ENCODE measurements at regions not wholly inside any gene's neighbourhood (a gene's known extent, or its start where the extent isn't known, plus 50 kb on each side); places are given as distances from the start of the nearest gene placed in this dataset.

DNA sequence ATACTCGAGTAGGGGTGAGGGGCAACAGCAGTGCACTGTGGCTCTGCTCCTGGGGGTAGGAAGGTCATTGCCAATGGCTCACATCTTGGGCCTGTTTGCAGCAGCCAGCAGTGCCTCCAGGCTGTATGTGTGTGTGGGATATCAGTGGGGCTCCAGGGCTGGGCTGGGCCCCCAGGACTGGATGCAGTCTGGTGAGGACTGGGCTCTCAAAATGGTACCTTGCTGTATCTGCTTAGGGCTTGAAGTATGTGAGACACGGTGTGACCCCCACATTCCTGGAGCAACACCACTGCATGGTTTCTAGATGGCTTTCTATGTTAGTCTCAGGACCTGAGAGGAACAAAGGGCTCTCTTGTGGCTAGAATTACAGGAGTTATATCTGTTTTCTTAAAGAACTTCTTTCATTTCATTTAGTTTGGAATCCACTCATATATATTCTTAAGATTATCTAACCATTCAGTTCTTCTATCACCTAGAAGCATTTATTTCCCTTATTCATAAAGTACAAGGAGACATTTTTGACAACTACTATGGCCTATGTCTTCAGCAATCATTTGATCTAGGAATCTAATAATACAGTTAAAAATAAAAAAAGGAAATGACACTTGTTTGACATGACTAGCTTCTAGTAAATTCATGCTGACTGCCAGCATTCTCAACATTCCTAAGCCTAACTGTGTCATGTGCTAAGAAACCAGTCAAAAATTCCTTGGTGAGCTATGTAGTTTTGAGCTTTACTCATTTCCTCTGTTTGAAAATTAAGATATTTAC is 443.2 kb upstream of the SEMA3A start:
- no CpG with 5 or more reads among the region's 2 CpGs for WGBS, 2 donors (ENCODE audit: extremely low coverage in 2 of 2, insufficient read length in 2 of 2, insufficient replicate concordance in 1 of 2)

DNA sequence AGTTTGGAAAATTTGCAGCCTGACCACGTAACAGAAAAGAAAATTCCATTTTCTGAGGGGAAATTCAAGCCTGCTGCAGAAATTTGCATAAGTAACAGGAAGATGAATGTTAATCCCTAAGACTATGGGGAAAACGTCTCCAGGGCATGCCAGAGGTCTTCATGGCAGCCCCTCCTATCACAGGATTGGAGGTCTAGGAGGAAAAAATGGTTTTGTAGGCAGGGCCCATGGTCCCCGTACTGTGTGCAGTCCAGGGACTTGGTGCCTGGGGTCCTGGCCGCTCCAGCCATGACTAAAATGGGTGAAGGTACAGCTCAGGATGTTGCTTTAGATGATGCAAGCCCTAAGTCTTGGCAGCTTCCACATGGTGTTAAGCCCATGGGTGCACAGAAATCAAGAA is 437.3 kb upstream of the SEMA3A start:
- H3K4me1 ChIP-seq (ENCODE audit: control insufficient read depth in 2 of 2, insufficient read depth in 1 of 2, low read depth in 1 of 2, low read length in 2 of 2), result no peaks in the 10 kb centered on the region
- no peak overlapping the region for H2BK120ac ChIP-seq (ENCODE audit: low read depth, low read length)
- no peaks in the 10 kb centered on the region for H3K27me3 ChIP-seq (ENCODE audit: control insufficient read depth in 3 of 3, insufficient read depth in 3 of 3, low read depth in 1 of 3, low read length in 3 of 3)
- peaks cover 4 to 24% of the 10 kb centered on the region in 2 donors for H3K9me3 ChIP-seq (replicated peaks in 1 of 2; ENCODE audit: control insufficient read depth in 2 of 2, insufficient read depth in 1 of 2, low read depth in 1 of 2, low read length in 2 of 2)
- H3K9ac ChIP-seq (ENCODE audit: low read depth, low read length, poor library complexity), result no peak overlapping the region
- H3K79me1 ChIP-seq (ENCODE audit: low read depth, low read length), result no peaks in the 10 kb centered on the region
- H2AK5ac ChIP-seq (ENCODE audit: low read depth, low read length), result no peak overlapping the region
- no peak for DNase-seq (ENCODE audit: low spot score)
- no peak overlapping the region for H4K91ac ChIP-seq (ENCODE audit: low read depth, low read length, poor library complexity)
- H3K27ac ChIP-seq (replicated peaks; ENCODE audit: low read length), result no peak overlapping the region
- WGBS, 2 donors (ENCODE audit: extremely low coverage in 2 of 2, insufficient read length in 2 of 2, insufficient replicate concordance in 1 of 2), result no CpG with 5 or more reads among the region's 4 CpGs
- H3K36me3 ChIP-seq (replicated peaks in 1 of 2; ENCODE audit: control insufficient read depth in 2 of 2, insufficient read depth in 2 of 2, low read length in 2 of 2), result no peaks in the 10 kb centered on the region
- no peak overlapping the region for H3K14ac ChIP-seq (ENCODE audit: low read length)
- no peak overlapping the region for H2BK12ac ChIP-seq (ENCODE audit: low read length)
- no peak overlapping the region for H4K8ac ChIP-seq (ENCODE audit: low read depth, low read length)
- no peak overlapping the region for H2AFZ ChIP-seq (ENCODE audit: low read length)
- no peak overlapping the region for H2BK5ac ChIP-seq (ENCODE audit: low read length)
- H3K18ac ChIP-seq (ENCODE audit: low read length), result no peak overlapping the region
- H3K4me2 ChIP-seq (ENCODE audit: insufficient read depth, low read length, poor library complexity, severe bottlenecking), result no peak overlapping the region
- H3K23ac ChIP-seq (ENCODE audit: low read depth, low read length, poor library complexity), result no peak overlapping the region
- H3K4me3 ChIP-seq (ENCODE audit: low read length in 2 of 2), result no peak overlapping the region
- H3K4ac ChIP-seq (ENCODE audit: low read length), result no peak overlapping the region
- no peak overlapping the region for H2BK15ac ChIP-seq (ENCODE audit: low read length)

More for the DNA sequence above, 443.2 kb upstream of the SEMA3A start:
- Histone ChIP-seq H2AK5ac (ENCODE audit: low read depth, low read length) (no peak overlapping the region), H3K4me1 (ENCODE audit: control insufficient read depth in 2 of 2, insufficient read depth in 1 of 2, low read depth in 1 of 2, low read length in 2 of 2) (peaks cover 0 to 7% of the 10 kb centered on the region in 2 donors), H2AFZ (ENCODE audit: low read length) (peak overlapping the region; percentile 65), H4K8ac (ENCODE audit: low read depth, low read length) (no peak overlapping the region), H3K36me3 (replicated peaks in 1 of 2; ENCODE audit: control insufficient read depth in 2 of 2, insufficient read depth in 2 of 2, low read length in 2 of 2) (no peaks in the 10 kb centered on the region), H3K14ac (ENCODE audit: low read length) (no peak overlapping the region), H2BK5ac (ENCODE audit: low read length) (no peak overlapping the region), H2BK12ac (ENCODE audit: low read length) (no peak overlapping the region), H3K4me3 (ENCODE audit: low read length in 2 of 2) (no peak overlapping the region), H3K23ac (ENCODE audit: low read depth, low read length, poor library complexity) (no peak overlapping the region), H3K9ac (ENCODE audit: low read depth, low read length, poor library complexity) (no peak overlapping the region), H4K91ac (ENCODE audit: low read depth, low read length, poor library complexity) (no peak overlapping the region), H2BK15ac (ENCODE audit: low read length) (peak overlapping the region; percentile 8), H3K79me1 (ENCODE audit: low read depth, low read length) (no peaks in the 10 kb centered on the region), H2BK120ac (ENCODE audit: low read depth, low read length) (no peak overlapping the region), H3K9me3 (replicated peaks in 1 of 2; ENCODE audit: control insufficient read depth in 2 of 2, insufficient read depth in 1 of 2, low read depth in 1 of 2, low read length in 2 of 2) (peaks cover 0 to 18% of the 10 kb centered on the region in 2 donors), H3K27me3 (ENCODE audit: control insufficient read depth in 3 of 3, insufficient read depth in 3 of 3, low read depth in 1 of 3, low read length in 3 of 3) (no peaks in the 10 kb centered on the region), H3K18ac (ENCODE audit: low read length) (peak overlapping the region; percentile 68), H3K27ac (replicated peaks; ENCODE audit: low read length) (no peak overlapping the region), H3K4me2 (ENCODE audit: insufficient read depth, low read length, poor library complexity, severe bottlenecking) (no peak overlapping the region), H3K4ac (ENCODE audit: low read length) (no peak overlapping the region)
- DNase-seq (ENCODE audit: low spot score), result no peak

DNA sequence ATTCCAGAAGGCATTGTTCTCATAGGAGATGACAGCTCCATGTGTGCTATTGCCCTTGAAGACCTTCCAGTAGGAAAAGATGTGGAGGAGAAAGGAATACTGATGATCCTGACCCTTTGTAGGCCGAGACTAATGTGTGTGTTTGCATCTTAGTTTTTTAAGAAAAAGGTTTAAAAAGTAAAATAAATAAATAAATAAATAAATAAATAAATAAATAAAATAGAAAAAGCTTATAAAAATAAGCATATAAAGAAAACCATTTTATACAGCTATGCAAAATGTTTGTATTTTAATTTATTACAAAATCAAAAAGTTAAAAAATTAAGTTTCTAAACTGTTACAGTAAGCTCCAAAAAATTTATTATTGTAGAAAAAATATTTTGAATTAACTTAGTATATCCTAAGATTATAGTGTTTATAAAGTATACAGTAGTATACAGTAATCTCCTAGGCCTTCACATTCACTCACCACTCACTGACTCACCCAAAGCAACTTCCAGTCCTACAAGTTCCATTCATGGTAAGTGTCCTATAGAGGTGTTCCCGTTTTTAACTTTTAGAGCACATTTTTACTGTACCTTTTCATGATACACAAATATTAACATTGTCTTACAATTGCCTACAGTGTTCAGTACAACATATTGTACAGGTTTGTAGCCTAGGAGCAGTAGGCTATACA is 435.2 kb upstream of the SEMA3A start:
- no peak for DNase-seq (ENCODE audit: low spot score)
- no peak overlapping the region for H3K14ac ChIP-seq (ENCODE audit: low read length)

DNA sequence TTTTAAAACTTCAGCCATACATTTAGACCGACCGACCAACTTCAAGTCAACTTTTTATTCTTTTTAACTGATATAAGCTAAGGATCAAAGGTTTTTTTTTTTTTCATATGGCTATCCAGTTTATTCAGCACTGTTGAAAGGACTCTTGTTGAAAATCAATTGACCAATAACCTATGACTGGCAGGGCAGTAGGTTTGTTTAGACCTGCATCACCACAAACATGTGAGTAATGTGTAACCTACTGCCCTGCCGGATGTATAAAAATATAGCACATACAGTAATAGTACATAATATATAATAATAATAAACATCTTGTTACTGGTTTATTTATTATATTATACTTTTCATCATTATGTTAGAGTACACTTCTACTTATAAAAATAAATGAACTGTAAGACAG is 434.6 kb upstream of the SEMA3A start:
- no peak overlapping the region for H2BK12ac ChIP-seq (ENCODE audit: low read length)
- no peak overlapping the region for H4K8ac ChIP-seq (ENCODE audit: low read depth, low read length)
- no peak overlapping the region for H2BK120ac ChIP-seq (ENCODE audit: low read depth, low read length)
- no peak overlapping the region for H3K4me3 ChIP-seq (ENCODE audit: low read length in 2 of 2)
- no peak overlapping the region for H3K9ac ChIP-seq (ENCODE audit: low read depth, low read length, poor library complexity)
- H3K36me3 ChIP-seq (replicated peaks in 1 of 2; ENCODE audit: control insufficient read depth in 2 of 2, insufficient read depth in 2 of 2, low read length in 2 of 2), result no peaks in the 10 kb centered on the region
- peaks cover 4 to 12% of the 10 kb centered on the region in 2 donors for H3K9me3 ChIP-seq (replicated peaks in 1 of 2; ENCODE audit: control insufficient read depth in 2 of 2, insufficient read depth in 1 of 2, low read depth in 1 of 2, low read length in 2 of 2)
- H4K91ac ChIP-seq (ENCODE audit: low read depth, low read length, poor library complexity), result no peak overlapping the region
- no peak overlapping the region for H3K23ac ChIP-seq (ENCODE audit: low read depth, low read length, poor library complexity)
- H3K27ac ChIP-seq (replicated peaks; ENCODE audit: low read length), result no peak overlapping the region
- no peaks in the 10 kb centered on the region for H3K79me1 ChIP-seq (ENCODE audit: low read depth, low read length)
- no peak overlapping the region for H3K4me2 ChIP-seq (ENCODE audit: insufficient read depth, low read length, poor library complexity, severe bottlenecking)
- H2AK5ac ChIP-seq (ENCODE audit: low read depth, low read length), result no peak overlapping the region
- H3K14ac ChIP-seq (ENCODE audit: low read length), result no peak overlapping the region
- H3K4ac ChIP-seq (ENCODE audit: low read length), result no peak overlapping the region
- no peak overlapping the region for H2AFZ ChIP-seq (ENCODE audit: low read length)
- DNase-seq (ENCODE audit: low spot score), result no peak
- H2BK15ac ChIP-seq (ENCODE audit: low read length), result no peak overlapping the region
- H3K4me1 ChIP-seq (ENCODE audit: control insufficient read depth in 2 of 2, insufficient read depth in 1 of 2, low read depth in 1 of 2, low read length in 2 of 2), result no peaks in the 10 kb centered on the region
- no peak overlapping the region for H3K18ac ChIP-seq (ENCODE audit: low read length)
- H3K27me3 ChIP-seq (ENCODE audit: control insufficient read depth in 3 of 3, insufficient read depth in 3 of 3, low read depth in 1 of 3, low read length in 3 of 3), result no peaks in the 10 kb centered on the region
- WGBS, 2 donors (ENCODE audit: extremely low coverage in 2 of 2, insufficient read length in 2 of 2, insufficient replicate concordance in 1 of 2), result no CpG with 5 or more reads among the region's 3 CpGs
- no peak overlapping the region for H2BK5ac ChIP-seq (ENCODE audit: low read length)

More for the DNA sequence above, 435.2 kb upstream of the SEMA3A start:
- no peak overlapping the region for H2AFZ ChIP-seq (ENCODE audit: low read length)
- no peak overlapping the region for H3K4ac ChIP-seq (ENCODE audit: low read length)
- no peak overlapping the region for H2BK5ac ChIP-seq (ENCODE audit: low read length)
- H2BK12ac ChIP-seq (ENCODE audit: low read length), result no peak overlapping the region
- H4K8ac ChIP-seq (ENCODE audit: low read depth, low read length), result no peak overlapping the region
- H2BK15ac ChIP-seq (ENCODE audit: low read length), result no peak overlapping the region
- no peaks in the 10 kb centered on the region for H3K4me1 ChIP-seq (ENCODE audit: control insufficient read depth in 2 of 2, insufficient read depth in 1 of 2, low read depth in 1 of 2, low read length in 2 of 2)
- H2BK120ac ChIP-seq (ENCODE audit: low read depth, low read length), result no peak overlapping the region
- no peak overlapping the region for H3K23ac ChIP-seq (ENCODE audit: low read depth, low read length, poor library complexity)
- no peaks in the 10 kb centered on the region for H3K36me3 ChIP-seq (replicated peaks in 1 of 2; ENCODE audit: control insufficient read depth in 2 of 2, insufficient read depth in 2 of 2, low read length in 2 of 2)
- H2AK5ac ChIP-seq (ENCODE audit: low read depth, low read length), result no peak overlapping the region
- H3K9me3 ChIP-seq (replicated peaks in 1 of 2; ENCODE audit: control insufficient read depth in 2 of 2, insufficient read depth in 1 of 2, low read depth in 1 of 2, low read length in 2 of 2), result peaks cover 4 to 15% of the 10 kb centered on the region in 2 donors
- no peak overlapping the region for H3K4me2 ChIP-seq (ENCODE audit: insufficient read depth, low read length, poor library complexity, severe bottlenecking)
- no peak overlapping the region for H4K91ac ChIP-seq (ENCODE audit: low read depth, low read length, poor library complexity)
- H3K9ac ChIP-seq (ENCODE audit: low read depth, low read length, poor library complexity), result no peak overlapping the region
- no peaks in the 10 kb centered on the region for H3K27me3 ChIP-seq (ENCODE audit: control insufficient read depth in 3 of 3, insufficient read depth in 3 of 3, low read depth in 1 of 3, low read length in 3 of 3)
- no peaks in the 10 kb centered on the region for H3K79me1 ChIP-seq (ENCODE audit: low read depth, low read length)
- H3K18ac ChIP-seq (ENCODE audit: low read length), result no peak overlapping the region
- no peak overlapping the region for H3K4me3 ChIP-seq (ENCODE audit: low read length in 2 of 2)
- H3K27ac ChIP-seq (replicated peaks; ENCODE audit: low read length), result no peak overlapping the region
- no CpG with 5 or more reads among the region's 2 CpGs for WGBS, 2 donors (ENCODE audit: extremely low coverage in 2 of 2, insufficient read length in 2 of 2, insufficient replicate concordance in 1 of 2)

All from neuronal stem cell (in vitro differentiated cells).